CD14-positive monocyte (primary cell): ENCODE measurements at regions not wholly inside any gene's neighbourhood (a gene's known extent, or its start where the extent isn't known, plus 50 kb on each side); places are given as distances from the start of the nearest gene placed in this dataset.

Experiments
- DNase-seq, 3 donors: peaks; one replicate each; pipeline ENCODE4 v3.0.0-alpha.2; 2011 to 2022
- H2AFZ ChIP-seq: 2 replicates; pipeline ENCODE4 v1.6.0; 2012; ENCODE audit warnings: mild to moderate bottlenecking, low read depth, low read length, inconsistent platforms; ENCODE audit not compliant: insufficient read depth, poor library complexity, severe bottlenecking
- H3K27ac ChIP-seq, 2 donors: 1 replicate in 1 of 2; 2 replicates in 1 of 2; pipeline ENCODE4 v1.5.1; 2012 to 2013; ENCODE audit warnings: low read length in 2 of 2, control low read depth in 1 of 2, inconsistent platforms in 1 of 2, low read depth in 1 of 2, mild to moderate bottlenecking in 1 of 2
- H3K27me3 ChIP-seq, 2 donors: one replicate each; pipeline versions ENCODE4 v1.6.0 to v1.6.1; 2011 to 2013; ENCODE audit warnings: low read length in 2 of 2; ENCODE audit not compliant: control insufficient read depth in 2 of 2, insufficient read depth in 2 of 2
- H3K36me3 ChIP-seq, 2 donors: replicated peaks in 1 of 2; 1 replicate in 1 of 2; 2 replicates in 1 of 2; pipeline versions ENCODE4 v1.5.1 to v1.6.1; 2012 to 2013; ENCODE audit warnings: low read length in 2 of 2, control low read depth in 1 of 2, inconsistent platforms in 1 of 2, mild to moderate bottlenecking in 1 of 2; ENCODE audit not compliant: insufficient read depth in 2 of 2, control insufficient read depth in 1 of 2
- H3K4me1 ChIP-seq, 2 donors: 1 replicate in 1 of 2; 2 replicates in 1 of 2; pipeline versions ENCODE4 v1.5.1 to v1.6.1; 2012 to 2013; ENCODE audit warnings: low read length in 2 of 2, control low read depth in 1 of 2, inconsistent platforms in 1 of 2, mild to moderate bottlenecking in 1 of 2, moderate library complexity in 1 of 2; ENCODE audit not compliant: insufficient read depth in 2 of 2, control insufficient read depth in 1 of 2
- H3K4me2 ChIP-seq: replicated peaks from 2 replicates; pipeline ENCODE3; 2012; ENCODE audit warnings: low read length, moderate library complexity, mild to moderate bottlenecking; ENCODE audit not compliant: poor library complexity, severe bottlenecking; ENCODE audit errors: extremely low read depth
- H3K4me3 ChIP-seq, 3 experiments: fragments of 200-600 bp in 1 of 3; sonication (generic) in 1 of 3; replicated peaks in 1 of 3; 1 replicate in 2 of 3; 2 replicates in 1 of 3; pipeline ENCODE4 v1.5.1; 2011 to 2013; ENCODE audit warnings: low read length in 3 of 3, mild to moderate bottlenecking in 3 of 3, control low read depth in 2 of 3, low read depth in 2 of 3, inconsistent platforms in 1 of 3, moderate library complexity in 1 of 3
- H3K79me2 ChIP-seq: 2 replicates; pipeline ENCODE4 v1.6.0; 2012; ENCODE audit warnings: mild to moderate bottlenecking, control low read depth, inconsistent platforms, low read length, moderate library complexity; ENCODE audit not compliant: insufficient read depth
- H3K9ac ChIP-seq: 2 replicates; pipeline ENCODE4 v1.6.0; 2017; ENCODE audit warnings: low read length, mild to moderate bottlenecking; ENCODE audit not compliant: insufficient read depth, poor library complexity, severe bottlenecking
- H3K9me3 ChIP-seq, 2 donors: replicated peaks in 1 of 2; 1 replicate in 1 of 2; 2 replicates in 1 of 2; pipeline versions ENCODE4 v1.5.1 to v1.6.1; 2012 to 2013; ENCODE audit warnings: low read length in 2 of 2, control low read depth in 1 of 2; ENCODE audit not compliant: control insufficient read depth in 1 of 2, insufficient read depth in 1 of 2
- H4K20me1 ChIP-seq: 2 replicates; pipeline ENCODE4 v1.6.0; 2012; ENCODE audit warnings: mild to moderate bottlenecking, low read length, control low read depth, moderate library complexity; ENCODE audit not compliant: insufficient read depth
- H3K27ac Mint-ChIP-seq, 7 donors: one replicate each; pipeline ENCODE4 v1.8.0; 2020; ENCODE audit warnings: mild to moderate bottlenecking in 7 of 7, mixed read lengths in 7 of 7, moderate library complexity in 6 of 7, inconsistent platforms in 2 of 7
- H3K27me3 Mint-ChIP-seq, 3 donors: one replicate each; pipeline ENCODE4 v1.8.0; 2021 to 2022; ENCODE audit warnings: low read depth in 3 of 3, mild to moderate bottlenecking in 3 of 3, mixed read lengths in 3 of 3, moderate library complexity in 3 of 3, inconsistent platforms in 1 of 3
- H3K36me3 Mint-ChIP-seq, 2 donors: one replicate each; pipeline ENCODE4 v1.8.0; 2020; ENCODE audit warnings: mixed read lengths in 2 of 2, inconsistent platforms in 1 of 2, mild to moderate bottlenecking in 1 of 2
- H3K4me1 Mint-ChIP-seq: one replicate; pipeline ENCODE4 v1.8.0; 2020; ENCODE audit warnings: mild to moderate bottlenecking, mixed read lengths
- H3K4me3 Mint-ChIP-seq, 2 donors: one replicate each; pipeline ENCODE4 v1.8.0; 2020; ENCODE audit warnings: mild to moderate bottlenecking in 2 of 2, mixed read lengths in 2 of 2, moderate library complexity in 1 of 2
- H3K9me3 Mint-ChIP-seq, 7 donors: one replicate each; pipeline ENCODE4 v1.8.0; 2020 to 2022; ENCODE audit warnings: mixed read lengths in 7 of 7, mild to moderate bottlenecking in 6 of 7, moderate library complexity in 6 of 7, inconsistent platforms in 2 of 7
- CTCF ChIP-seq: fragments of 200-600 bp; IDR thresholded peaks from one replicate; pipeline ENCODE4 v1.8.0; 2022; ENCODE audit warnings: antibody characterized with exemption, mild to moderate bottlenecking
- WGBS: methylation state at CpG from one replicate; pipeline ENCODE4 v1.1.5; 2013; ENCODE audit warnings: missing lambda C conversion rate; ENCODE audit not compliant: insufficient coverage; 5-methylcytosine and 5-hydroxymethylcytosine counted together
- intact Hi-C, 2 donors: fragments of 100-400 bp; cut with micrococcal nuclease; formaldehyde crosslinking; loops; one replicate each; pipeline versions ENCODE4 v1.15.0 to v1.15.1; 2023

GRCh38 chr10:109679478-109679877 lies 243.8 kb downstream of the XPNPEP1 start:
- H4K20me1 ChIP-seq: no peaks in the 10 kb centered on the region
- H3K27me3 ChIP-seq: no peaks in the 10 kb centered on the region
- H3K27me3 Mint-ChIP-seq: peaks cover 0 to 1% (median 0%) of the 10 kb centered on the region in 3 donors
- intact Hi-C loops: no loop called here
- H3K4me3 ChIP-seq: no peak overlapping the region
- H3K4me1 Mint-ChIP-seq: no peaks in the 10 kb centered on the region
- peaks cover 0 to 5% (median 2%) of the 10 kb centered on the region in 7 donors for H3K9me3 Mint-ChIP-seq
- peaks cover 0 to 2% of the 10 kb centered on the region in 2 donors for H3K9me3 ChIP-seq
- no peak overlapping the region for H3K4me3 Mint-ChIP-seq
- H3K4me2 ChIP-seq: no peak overlapping the region
- no peak for DNase-seq
- H3K4me1 ChIP-seq: no peaks in the 10 kb centered on the region
- H3K79me2 ChIP-seq: no peaks in the 10 kb centered on the region
- no peaks in the 10 kb centered on the region for H3K36me3 Mint-ChIP-seq
- no peak overlapping the region for H2AFZ ChIP-seq
- no peak overlapping the region for H3K9ac ChIP-seq
- H3K36me3 ChIP-seq: no peaks in the 10 kb centered on the region
- H3K27ac Mint-ChIP-seq: no peak overlapping the region
- H3K27ac ChIP-seq: no peak overlapping the region
- TF ChIP-seq CTCF: no peak

- H2AFZ ChIP-seq: no peak overlapping the region
- Mint-ChIP-seq H3K36me3 (no peaks in the 10 kb centered on the region), H3K27ac (no peak overlapping the region), H3K4me1 (no peaks in the 10 kb centered on the region), H3K9me3 (peaks cover 0 to 2% (median 0%) of the 10 kb centered on the region in 7 donors), H3K27me3 (peaks cover 0 to 1% (median 0%) of the 10 kb centered on the region in 3 donors), H3K4me3 (no peak overlapping the region)
- intact Hi-C loops: no loop called here
- no peak for DNase-seq
- no peak overlapping the region for H3K4me2 ChIP-seq
- H3K4me1 ChIP-seq: no peaks in the 10 kb centered on the region
- no peak overlapping the region for H3K9ac ChIP-seq
- no peaks in the 10 kb centered on the region for H3K79me2 ChIP-seq
- H3K36me3 ChIP-seq: no peaks in the 10 kb centered on the region
- no peak overlapping the region for H3K27ac ChIP-seq
- peaks cover 0 to 2% of the 10 kb centered on the region in 2 donors for H3K9me3 ChIP-seq
- TF ChIP-seq CTCF: no peak
- no peaks in the 10 kb centered on the region for H4K20me1 ChIP-seq
- H3K27me3 ChIP-seq: no peaks in the 10 kb centered on the region
- WGBS: no CpG with 5 or more reads among the region's 1 CpG
- H3K4me3 ChIP-seq: no peak overlapping the region
Measured at GRCh38 chr10:109678857-109679256, 244.5 kb downstream of the XPNPEP1 start.
